HG03097 (cell line): ENCODE measurements at regions not wholly inside any gene's neighbourhood (a gene's known extent, or its start where the extent isn't known, plus 50 kb on each side); places are given as distances from the start of the nearest gene placed in this dataset.
"Not testable (repeated sequence)": the region's sequence is repeated elsewhere in the genome, so short reads cannot be mapped to it uniquely, and the experiment has no call there.

Experiments used
- ATAC-seq: cut with Tn5 transposase; IDR thresholded peaks from one replicate; pipeline ENCODE4 v1.9.1; 2021; ENCODE audit not compliant: unreplicated experiment, low FRiP score

DNA sequence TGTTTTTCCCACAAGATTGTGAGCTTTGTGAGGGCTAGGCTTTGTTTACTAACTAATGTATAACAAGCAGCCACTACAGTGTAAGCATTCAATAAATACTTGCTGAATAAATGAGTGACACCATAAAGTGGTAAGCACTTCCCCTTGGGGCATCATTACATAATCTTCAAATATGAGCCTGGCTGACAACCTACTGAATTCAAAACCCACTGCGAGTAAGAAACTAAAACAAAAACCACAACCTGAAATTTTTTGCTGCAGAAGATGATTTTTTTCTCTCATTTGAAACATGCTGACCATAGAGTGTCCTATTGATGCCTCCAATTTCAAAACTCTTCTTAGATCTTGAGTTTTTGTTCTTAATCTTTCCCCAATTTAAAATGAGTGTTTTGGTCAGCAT lies 331.3 kb upstream of the CCNG1 start:
- no peak for ATAC-seq

DNA sequence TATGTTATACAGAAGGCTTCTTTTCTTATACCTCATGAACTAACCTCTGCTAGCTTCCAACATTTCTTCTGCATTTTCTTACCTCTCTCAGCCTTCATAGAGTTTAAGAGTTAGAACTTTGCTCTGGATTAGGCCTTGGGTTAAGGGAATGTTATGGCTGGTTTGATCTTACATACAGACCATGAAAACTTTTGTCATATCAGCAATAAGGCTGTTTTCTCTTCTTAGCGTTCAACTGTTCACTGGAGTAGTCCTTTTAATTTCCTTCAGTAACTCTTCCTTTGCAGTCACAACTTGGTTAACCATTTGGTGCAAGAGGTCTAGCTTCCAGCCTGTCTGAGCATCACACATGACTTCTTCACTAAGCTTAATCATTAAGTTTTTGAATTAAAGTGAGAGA lies 329.0 kb upstream of the CCNG1 start:
- ATAC-seq, result no peak

DNA sequence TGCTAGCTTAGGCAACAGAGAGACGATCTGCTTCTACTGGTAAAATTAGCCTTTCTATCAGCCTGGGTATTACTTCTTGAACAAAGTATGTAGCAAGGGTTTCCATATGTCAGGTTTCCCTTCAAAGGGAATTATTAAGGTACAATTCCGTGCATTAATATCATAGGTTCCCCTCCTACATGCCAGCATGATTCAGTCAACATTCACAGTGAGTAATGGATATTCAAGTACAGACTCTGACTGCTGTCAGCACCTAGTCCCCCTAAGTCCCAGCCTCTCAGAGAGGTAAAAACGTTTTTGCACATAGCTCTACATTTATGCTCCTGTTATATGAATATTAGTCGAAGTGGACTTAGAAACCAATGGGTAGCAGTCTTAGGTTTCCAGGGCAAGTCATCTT lies 322.4 kb upstream of the CCNG1 start:
- ATAC-seq, result no peak

DNA sequence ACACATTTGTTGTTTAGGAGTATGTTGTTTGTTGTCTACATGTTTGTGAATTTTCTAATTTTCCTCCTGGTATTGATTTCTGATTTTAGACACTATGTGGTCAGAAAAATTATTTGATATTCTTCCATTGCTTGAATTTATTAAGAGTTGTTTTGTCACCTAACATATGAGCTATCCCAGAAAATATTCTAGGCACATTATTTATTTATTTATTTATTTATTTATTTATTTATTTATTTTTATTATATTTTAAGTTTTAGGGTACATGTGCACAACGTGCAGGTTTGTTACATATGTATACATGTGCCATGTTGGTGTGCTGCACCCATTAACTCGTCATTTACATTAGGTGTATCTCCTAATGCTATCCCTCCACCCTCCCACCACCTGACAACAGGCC lies 320.8 kb upstream of the CCNG1 start:
- ATAC-seq, result not testable (repeated sequence)

DNA sequence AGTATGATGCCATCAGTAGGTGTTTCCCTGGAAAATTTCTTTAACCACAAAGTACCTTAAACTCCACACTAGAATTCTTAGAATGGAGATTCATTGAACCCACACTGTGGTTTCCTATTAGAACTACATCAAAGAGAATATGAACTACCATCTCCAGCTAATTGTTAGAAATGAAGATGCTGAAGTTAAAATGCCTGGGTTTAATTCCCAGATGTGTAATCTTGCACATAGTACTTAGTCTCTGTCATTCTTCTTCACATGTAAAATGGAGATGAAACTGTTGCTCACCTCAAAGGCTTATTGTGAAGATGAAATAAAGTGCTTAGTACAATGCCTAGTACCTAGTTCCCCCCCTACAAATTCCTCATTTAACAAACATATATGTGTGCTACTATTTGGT lies 303.3 kb upstream of the CCNG1 start:
- no peak for ATAC-seq

DNA sequence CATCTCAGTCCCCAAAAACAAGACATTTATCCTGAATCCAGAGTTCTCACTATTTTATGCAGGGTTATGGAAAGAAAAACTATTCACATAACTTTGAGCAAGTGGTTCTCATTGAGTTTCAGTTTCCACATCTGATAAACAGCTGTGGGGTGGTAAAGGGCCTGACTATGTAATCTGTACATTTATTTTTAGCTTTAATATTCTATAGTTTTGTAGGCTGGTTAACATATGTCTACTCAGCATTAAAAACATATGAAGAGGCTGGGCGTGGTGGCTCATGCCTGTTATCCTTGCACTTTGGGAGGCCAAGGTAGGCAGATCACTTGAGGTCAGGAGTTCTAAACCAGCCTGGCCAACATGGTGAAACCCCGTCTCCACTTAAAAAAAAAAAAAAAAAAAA lies 301.5 kb upstream of the CCNG1 start:
- ATAC-seq, result no peak

DNA sequence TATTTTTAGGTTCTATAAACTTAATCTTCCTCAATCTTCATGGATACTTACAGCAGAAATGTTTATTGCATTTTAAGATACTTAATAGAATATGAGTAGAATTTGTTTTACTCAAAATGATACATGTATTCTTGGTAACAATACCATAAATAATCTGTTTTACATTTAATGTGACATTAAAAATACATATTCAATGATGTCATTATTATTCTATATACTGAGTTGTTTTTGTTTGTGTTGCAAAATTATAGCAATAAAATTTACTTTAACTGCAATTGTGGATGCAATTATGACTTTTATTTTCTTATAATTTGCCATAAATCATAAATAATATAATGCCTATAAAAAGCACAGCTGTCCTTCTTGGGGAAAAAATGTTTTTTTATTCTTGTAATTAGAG lies 275.9 kb upstream of the CCNG1 start:
- ATAC-seq, result no peak

DNA sequence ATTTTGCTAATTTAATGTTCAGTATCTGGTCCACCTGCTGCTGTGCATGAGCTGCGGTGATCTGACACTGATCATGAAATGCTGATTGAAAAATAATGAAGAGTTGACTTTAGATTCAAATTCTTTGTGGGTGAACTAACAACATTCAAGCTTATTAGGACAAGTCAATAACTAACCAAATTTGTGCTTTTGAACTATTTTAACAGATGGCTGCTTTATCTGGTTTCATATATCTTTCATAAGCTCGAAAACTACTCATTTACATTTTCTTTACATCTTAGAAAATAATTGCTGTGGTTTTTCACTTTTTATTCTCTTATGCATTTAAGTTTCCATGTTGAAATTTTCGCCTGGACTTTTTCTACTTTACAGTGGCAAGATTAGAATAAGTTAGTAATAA lies 274.8 kb upstream of the CCNG1 start:
- ATAC-seq, result no peak

DNA sequence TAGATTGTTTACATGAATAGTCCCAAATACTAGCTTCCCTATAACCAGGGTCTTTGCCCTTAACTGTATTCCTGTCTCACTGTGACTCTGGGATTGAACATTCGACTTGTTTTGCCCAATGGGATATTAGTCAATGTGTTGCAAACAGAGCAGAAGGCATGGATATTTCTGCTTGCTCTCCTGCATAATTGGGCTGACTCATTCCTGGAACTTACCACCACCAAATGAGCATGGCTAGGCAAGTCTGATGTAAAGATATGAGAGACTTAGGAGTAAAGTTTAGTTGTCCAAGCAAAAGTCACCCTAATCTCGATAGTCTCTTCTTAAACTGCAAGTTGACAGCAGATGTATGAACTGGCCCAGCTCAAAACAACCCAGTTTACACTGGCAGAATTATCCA lies 273.5 kb upstream of the CCNG1 start:
- ATAC-seq, result no peak

DNA sequence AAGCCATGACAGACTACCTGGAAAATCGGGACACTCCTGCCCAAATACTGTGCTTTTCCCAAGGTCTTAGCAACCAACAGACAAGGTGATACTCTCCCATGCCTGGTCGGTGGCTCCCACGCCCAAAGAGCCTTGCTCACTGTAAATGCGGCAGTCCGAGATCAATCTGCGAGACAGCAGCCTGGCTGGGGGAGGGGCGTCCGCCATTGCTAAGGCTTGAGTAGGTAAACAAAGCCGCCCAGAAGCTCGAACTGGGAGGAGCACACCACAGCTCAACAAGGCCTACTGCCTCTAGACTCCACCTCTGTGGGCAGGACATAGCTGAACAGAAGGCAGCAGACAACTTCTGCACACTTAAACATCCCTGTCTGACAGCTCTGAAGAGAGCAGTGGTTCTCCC lies 272.1 kb upstream of the CCNG1 start:
- ATAC-seq, result no peak

DNA sequence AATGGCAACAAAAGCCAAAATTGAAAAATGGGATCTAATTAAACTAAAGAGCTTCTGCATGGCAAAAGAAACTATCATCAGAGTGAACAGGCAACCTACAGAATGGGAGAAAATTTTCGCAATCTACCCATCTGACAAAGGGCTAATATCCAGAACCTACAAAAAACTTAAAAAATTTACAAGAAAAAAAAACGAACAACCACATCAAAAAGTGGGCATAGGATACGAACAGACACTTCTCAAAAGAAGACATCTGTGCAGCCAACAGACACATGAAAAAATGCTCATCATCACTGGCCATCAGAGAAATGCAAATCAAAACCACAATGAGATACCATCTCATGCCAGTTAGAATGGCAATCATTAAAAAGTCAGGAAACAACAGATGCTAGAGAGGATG lies 267.2 kb upstream of the CCNG1 start:
- not testable (repeated sequence) for ATAC-seq

DNA sequence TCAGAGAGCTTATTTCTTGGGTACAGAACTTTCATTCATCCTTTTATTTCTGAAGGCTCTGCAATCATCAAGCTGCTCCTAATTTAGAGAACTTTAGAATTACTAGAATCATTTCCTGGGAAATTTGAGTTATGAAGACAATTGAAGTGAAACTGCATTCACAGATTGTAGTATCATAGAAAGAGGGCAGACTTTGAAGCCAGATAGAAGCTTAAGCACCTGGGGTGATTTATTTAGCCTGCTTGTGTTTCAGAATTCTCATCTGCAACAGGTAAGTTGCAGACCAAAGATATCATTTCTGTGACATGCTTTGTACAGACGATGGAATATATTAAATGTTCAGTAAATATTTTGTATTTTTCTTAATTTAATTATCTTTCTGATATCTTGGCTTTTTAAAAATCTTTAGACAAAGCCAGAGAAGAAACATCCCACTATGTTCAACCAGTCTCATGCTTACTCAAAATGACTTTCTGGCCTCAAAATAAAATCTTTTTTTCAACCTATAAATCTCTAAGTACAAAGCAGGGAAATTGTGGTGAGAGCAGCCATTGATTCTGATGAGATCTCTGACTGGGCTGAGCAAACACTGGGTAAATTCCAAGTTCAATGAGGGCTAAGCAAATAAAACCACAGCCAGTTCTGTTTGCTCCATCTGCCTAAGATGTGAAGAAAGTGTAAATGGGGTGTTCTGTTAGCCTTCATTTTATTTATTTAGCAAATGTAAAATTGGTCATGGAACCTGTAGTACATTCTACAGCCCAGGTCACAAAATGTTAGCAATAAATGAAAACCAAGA lies 264.7 kb upstream of the CCNG1 start:
- ATAC-seq, result no peak

DNA sequence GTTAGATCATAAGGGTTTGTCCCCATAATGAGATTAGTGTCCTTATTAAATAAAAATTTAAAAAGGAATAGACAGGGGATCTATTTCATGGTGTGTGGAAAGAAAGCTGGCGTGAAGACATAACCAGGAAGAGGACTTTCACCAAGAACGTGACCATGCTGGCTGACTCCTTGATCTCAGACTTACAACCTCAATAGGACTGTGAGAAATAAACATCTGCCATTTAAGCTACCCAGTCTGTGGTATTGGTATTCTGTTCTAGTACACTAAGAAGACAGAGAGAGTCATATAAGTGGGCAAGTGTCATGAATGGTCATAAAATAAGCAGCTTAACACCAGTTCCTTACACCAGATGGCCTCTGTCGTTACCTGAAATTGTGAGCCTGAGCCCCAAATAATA lies 259.4 kb upstream of the CCNG1 start:
- no peak for ATAC-seq

DNA sequence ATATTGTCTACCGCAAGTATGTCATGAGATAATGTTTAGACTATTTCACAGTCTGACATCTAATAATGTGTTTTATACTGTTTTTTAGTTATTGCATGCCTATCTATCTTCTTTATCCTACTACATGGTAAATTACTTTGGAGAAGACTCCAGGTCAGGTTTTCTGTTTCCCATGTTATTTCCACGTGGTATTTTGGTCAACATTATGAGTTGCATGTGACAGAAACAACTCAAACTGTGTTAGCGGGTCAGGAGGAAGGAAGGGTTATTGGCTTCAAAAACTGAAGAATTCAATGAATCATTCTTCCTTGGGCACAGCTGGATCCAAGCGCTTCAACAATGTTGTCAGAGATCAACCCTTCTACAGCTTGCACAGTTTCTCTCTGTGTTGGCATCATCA lies 252.1 kb upstream of the CCNG1 start:
- ATAC-seq, result no peak

DNA sequence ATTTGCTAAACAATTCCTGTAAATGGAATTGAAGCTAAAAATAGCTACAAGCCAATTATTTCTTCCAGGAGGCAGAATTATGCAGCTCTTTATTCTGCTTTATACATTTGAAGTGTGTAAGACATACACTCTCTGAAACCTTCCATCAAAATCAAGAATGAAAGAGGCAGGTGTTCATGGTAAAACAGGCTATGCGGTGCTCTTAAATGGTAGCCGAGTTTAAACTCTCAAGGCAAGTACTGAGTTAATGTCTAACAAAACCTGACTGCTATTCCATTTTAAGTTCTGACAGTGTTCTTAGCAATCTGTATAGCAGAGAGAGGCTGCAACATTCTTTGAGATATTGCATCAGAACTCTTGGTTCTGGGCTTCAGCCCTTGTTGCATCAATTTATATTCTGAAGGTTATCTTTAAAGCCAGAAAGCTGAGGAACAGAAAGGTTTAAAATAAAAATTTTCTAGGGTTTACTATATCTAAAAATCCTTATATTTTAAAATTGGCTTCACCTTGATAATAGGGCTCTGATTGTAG lies 248.3 kb upstream of the CCNG1 start:
- no peak for ATAC-seq

DNA sequence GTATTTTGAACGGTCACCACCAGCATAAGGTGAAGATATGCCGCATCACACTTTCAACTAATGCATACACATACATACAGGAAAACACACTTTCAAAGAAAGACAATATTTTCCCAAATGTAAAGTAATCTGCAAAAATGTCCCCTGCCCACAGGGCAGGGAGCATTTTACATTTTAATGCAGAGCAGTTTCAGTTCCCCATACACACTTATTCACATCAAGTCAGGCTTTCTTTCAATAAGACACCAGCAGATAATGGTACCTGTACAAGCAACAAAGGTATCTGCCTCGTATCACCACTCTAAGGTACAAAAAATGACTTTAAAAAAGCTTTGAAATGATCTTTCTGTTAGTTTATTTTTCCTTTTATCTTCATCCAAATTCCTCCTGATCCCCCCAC lies 247.1 kb upstream of the CCNG1 start:
- no peak for ATAC-seq

DNA sequence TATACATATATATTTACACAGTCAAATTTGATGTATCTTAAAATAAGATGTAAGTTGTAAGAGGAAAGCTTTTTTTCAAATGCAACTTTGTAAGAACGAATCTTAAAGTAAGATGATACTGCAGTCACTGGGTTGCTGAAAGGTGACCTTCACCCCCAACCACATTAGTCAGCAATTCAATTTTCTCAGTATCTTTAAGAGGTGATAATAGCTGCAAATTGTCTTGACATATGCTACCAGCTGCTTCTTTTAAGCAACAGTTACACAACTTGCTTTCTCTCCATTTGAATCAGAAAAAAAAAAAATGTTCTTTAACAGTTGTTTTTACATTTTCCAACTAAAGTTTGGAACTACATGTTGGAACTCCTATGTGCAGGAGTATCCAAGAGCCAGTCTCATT lies 246.6 kb upstream of the CCNG1 start:
- no peak for ATAC-seq

DNA sequence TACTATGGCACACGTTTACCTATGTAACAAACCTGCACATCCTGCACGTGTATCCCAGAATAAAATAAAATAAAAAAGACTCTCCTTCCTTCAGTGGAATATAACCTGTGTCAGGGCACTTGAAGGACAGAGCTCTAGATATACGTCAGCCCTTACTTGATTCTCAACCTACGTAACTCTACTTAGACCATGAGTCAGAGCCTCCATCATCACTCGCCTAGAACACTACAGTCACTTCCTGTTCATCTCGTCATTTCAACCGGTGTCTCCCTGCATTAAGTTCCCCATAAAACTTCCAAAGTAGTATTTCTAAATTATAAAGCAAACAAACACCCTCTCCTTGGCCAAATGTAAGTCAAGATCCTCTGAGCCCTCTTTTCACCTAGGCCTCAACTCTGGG lies 243.5 kb upstream of the CCNG1 start:
- no peak for ATAC-seq

DNA sequence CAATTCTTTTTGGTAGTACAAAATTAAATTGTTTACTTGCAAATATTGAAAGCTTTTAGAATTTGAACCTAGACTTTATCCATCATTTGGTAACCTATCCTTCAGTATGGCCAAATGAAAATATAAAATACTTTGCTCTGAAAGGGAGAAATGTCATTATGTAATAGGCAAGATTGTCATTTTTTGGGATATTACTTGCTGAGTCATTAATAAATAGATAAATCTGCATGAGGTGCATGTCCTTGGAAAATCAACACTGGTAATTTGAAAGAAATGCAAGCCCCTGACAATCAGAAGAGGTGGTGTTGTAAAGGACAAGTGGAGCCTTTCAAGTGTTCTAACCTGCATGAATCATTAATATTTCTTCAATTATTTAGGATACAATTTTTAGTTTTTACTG lies 231.8 kb upstream of the CCNG1 start:
- ATAC-seq, result no peak

DNA sequence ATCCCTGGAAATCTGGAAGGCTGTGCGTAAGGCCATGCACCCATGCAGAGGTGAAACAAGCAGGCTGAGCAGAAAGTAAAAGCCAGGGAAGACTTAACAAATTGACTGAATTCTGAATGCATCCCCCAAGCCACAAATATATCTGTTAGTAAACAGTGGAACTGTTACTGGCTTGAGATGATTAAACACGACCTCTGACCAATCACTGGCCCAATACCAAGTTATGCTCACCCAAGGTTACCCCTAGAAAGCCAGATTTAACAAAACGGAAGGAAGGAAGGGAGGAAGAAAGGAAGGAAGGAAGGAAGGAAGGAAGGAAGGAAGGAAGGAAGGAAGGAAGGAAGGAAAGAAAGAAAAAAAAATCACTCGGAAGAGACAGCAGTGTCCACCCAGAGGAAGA lies 215.8 kb upstream of the CCNG1 start:
- no peak for ATAC-seq

DNA sequence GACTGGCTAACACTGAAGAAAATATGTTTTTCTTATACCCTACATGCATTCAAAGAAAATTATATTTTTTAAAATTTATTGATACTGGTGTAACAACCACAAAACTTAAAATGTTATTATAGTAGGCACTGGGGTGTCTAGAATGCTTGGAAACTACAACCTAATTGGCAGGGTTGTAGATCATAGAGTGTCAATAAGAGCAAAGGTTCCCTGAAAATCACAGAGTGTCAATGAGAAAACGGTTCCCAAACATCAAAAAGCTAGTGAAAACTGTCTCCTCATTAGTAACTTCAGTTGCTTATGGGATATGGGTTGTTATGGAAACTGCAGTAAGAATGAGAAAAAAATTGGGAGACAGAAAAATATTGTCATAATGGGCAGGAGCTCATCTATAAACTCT lies 214.4 kb upstream of the CCNG1 start:
- no peak for ATAC-seq

DNA sequence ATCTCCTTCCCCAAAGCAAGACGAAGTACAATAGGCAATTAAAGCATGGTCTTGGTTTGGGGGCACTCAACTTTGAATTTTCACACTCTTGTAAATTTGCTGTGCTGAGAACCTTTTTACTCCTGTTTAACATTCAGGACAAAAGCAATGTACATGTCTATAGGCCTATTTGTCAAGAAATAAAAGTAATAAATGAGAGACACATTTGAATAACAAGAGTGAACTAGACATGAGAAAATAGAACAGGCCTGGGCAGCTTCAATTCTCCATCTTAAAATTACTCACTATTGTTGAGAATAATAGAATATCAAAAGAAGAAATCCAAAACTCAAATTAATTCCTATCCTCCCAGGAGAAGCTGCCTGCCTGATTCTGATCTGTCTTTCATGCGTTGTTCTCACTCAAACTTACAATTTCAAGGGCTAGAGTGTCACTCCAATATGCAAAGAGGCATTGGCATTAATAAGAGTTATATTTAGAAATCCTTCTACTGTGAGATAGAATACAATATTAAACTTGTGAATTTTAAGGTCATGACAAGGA lies 192.9 kb upstream of the CCNG1 start:
- ATAC-seq, result no peak
